Osteoblast (primary cell): ENCODE measurements at regions not wholly inside any gene's neighbourhood (a gene's known extent, or its start where the extent isn't known, plus 50 kb on each side); places are given as distances from the start of the nearest gene placed in this dataset.

Experiments
- DNase-seq: peaks from one replicate; pipeline ENCODE4 v3.0.0; 2011; ENCODE audit warnings: low spot score, mixed read lengths; ENCODE audit not compliant: insufficient read length; ENCODE audit errors: missing footprints
- H2AFZ ChIP-seq: 2 replicates; pipeline ENCODE4 v1.6.0; 2011; ENCODE audit warnings: mild to moderate bottlenecking, low read length
- H3K27ac ChIP-seq: 2 replicates; pipeline ENCODE4 v1.5.1; 2011; ENCODE audit warnings: mild to moderate bottlenecking, low read depth, low read length, moderate library complexity
- H3K27me3 ChIP-seq: 2 replicates; pipeline ENCODE4 v1.6.0; 2012; ENCODE audit warnings: mild to moderate bottlenecking, control low read depth, inconsistent platforms, low read length, moderate library complexity; ENCODE audit not compliant: insufficient read depth
- H3K36me3 ChIP-seq: 2 replicates; pipeline ENCODE4 v1.5.1; 2011; ENCODE audit warnings: mild to moderate bottlenecking, low read length, control low read depth, moderate library complexity; ENCODE audit not compliant: insufficient read depth
- H3K4me1 ChIP-seq: 2 replicates; pipeline ENCODE4 v1.5.1; 2011; ENCODE audit warnings: mild to moderate bottlenecking, low read length, control low read depth, moderate library complexity; ENCODE audit not compliant: insufficient read depth
- H3K4me2 ChIP-seq: 2 replicates; pipeline ENCODE4 v1.6.0; 2011; ENCODE audit warnings: mild to moderate bottlenecking, low read length; ENCODE audit not compliant: insufficient read depth
- H3K4me3 ChIP-seq: fragments of 200-600 bp; sonication (generic); 3 replicates; pipeline ENCODE4 v1.5.1; 2012; ENCODE audit warnings: mild to moderate bottlenecking, low read length, inconsistent platforms; ENCODE audit not compliant: insufficient read depth
- H3K79me2 ChIP-seq: 2 replicates; pipeline ENCODE4 v1.6.0; 2012; ENCODE audit warnings: mild to moderate bottlenecking, low read length, control low read depth, inconsistent platforms; ENCODE audit not compliant: insufficient read depth
- H3K9me3 ChIP-seq: 2 replicates; pipeline ENCODE4 v1.5.1; 2011; ENCODE audit warnings: low read depth, low read length, control low read depth
- H4K20me1 ChIP-seq: 2 replicates; pipeline ENCODE4 v1.6.0; 2012; ENCODE audit warnings: mild to moderate bottlenecking, low read length, control low read depth; ENCODE audit not compliant: insufficient read depth
- TF ChIP-seq, protein P1 (sequence below): IDR thresholded peaks from 2 replicates; pipeline ENCODE4 v1.5.1; 2011; ENCODE audit warnings: mild to moderate bottlenecking, low read depth, low read length, moderate library complexity; ENCODE audit errors: extremely low read depth

GRCh38 chr2:111640480-111640879 is 243.5 kb downstream of the ANAPC1 start:
- Histone ChIP-seq H3K27ac (no peak overlapping the region), H2AFZ (no peak overlapping the region), H4K20me1 (no peaks in the 10 kb centered on the region), H3K4me3 (no peak overlapping the region), H3K36me3 (no peaks in the 10 kb centered on the region), H3K79me2 (no peaks in the 10 kb centered on the region), H3K4me2 (no peak overlapping the region), H3K4me1 (no peaks in the 10 kb centered on the region), H3K27me3 (peaks cover 10% of the 10 kb centered on the region), H3K9me3 (no peaks in the 10 kb centered on the region)
- TF ChIP-seq, protein P1, sequence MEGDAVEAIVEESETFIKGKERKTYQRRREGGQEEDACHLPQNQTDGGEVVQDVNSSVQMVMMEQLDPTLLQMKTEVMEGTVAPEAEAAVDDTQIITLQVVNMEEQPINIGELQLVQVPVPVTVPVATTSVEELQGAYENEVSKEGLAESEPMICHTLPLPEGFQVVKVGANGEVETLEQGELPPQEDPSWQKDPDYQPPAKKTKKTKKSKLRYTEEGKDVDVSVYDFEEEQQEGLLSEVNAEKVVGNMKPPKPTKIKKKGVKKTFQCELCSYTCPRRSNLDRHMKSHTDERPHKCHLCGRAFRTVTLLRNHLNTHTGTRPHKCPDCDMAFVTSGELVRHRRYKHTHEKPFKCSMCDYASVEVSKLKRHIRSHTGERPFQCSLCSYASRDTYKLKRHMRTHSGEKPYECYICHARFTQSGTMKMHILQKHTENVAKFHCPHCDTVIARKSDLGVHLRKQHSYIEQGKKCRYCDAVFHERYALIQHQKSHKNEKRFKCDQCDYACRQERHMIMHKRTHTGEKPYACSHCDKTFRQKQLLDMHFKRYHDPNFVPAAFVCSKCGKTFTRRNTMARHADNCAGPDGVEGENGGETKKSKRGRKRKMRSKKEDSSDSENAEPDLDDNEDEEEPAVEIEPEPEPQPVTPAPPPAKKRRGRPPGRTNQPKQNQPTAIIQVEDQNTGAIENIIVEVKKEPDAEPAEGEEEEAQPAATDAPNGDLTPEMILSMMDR, result no peak
- no peak for DNase-seq

DNA sequence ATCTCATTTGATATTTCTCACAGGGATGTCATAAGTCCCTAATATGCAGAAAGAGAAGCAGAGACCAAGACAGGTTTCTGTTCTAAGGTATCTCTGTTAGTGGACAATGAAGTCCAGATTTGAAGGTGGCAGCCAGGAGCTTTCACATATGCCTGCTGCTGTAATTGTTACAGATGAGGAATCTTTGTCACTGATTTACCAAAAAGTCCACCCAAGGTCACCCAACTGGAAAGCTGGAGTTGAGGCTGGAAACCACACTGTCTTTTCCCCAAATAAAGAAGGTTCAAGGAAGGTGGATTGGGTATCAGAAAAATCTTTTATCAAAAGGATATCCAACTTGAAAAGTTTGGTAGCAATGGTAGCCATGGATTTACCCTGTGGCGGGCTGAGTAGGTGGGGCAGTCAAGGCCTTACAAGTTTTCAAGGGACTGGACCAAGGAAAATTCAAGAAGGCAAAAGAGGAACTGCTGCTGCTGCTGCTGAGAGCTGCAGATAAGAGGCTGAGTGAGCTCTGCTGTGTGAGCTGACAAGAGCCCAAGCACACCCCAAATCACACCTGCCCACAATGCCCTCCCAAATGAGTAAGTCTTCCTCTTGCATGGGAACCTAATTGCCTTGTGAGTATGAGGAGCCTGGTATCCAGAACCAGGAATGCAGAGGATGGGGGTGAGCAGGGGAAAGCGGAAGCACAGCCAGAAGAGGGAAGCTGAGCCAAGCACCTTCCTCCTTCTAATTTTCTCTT is 241.2 kb downstream of the ANAPC1 start:
- H3K9me3 ChIP-seq, result no peaks in the 10 kb centered on the region
- H3K4me2 ChIP-seq, result no peak overlapping the region
- peaks cover 10% of the 10 kb centered on the region for H3K27me3 ChIP-seq
- no peak overlapping the region for H2AFZ ChIP-seq
- no peak overlapping the region for H3K4me3 ChIP-seq
- H4K20me1 ChIP-seq, result no peaks in the 10 kb centered on the region
- H3K36me3 ChIP-seq, result no peaks in the 10 kb centered on the region
- no peak overlapping the region for H3K27ac ChIP-seq
- H3K79me2 ChIP-seq, result no peaks in the 10 kb centered on the region
- no peaks in the 10 kb centered on the region for H3K4me1 ChIP-seq
- DNase-seq, result no peak
- TF ChIP-seq, protein P1, result no peak

- H3K4me2 ChIP-seq, result no peak overlapping the region
- H3K4me3 ChIP-seq, result no peak overlapping the region
- no peaks in the 10 kb centered on the region for H3K9me3 ChIP-seq
- no peaks in the 10 kb centered on the region for H3K36me3 ChIP-seq
- TF ChIP-seq, protein P1, result no peak
- no peak overlapping the region for H2AFZ ChIP-seq
- H3K27me3 ChIP-seq, result peaks cover 10% of the 10 kb centered on the region
- no peaks in the 10 kb centered on the region for H4K20me1 ChIP-seq
- no peaks in the 10 kb centered on the region for H3K79me2 ChIP-seq
- no peak overlapping the region for H3K27ac ChIP-seq
- no peaks in the 10 kb centered on the region for H3K4me1 ChIP-seq
- DNase-seq, result no peak
These were observed 240.2 kb downstream of the ANAPC1 start for GRCh38 chr2:111643759-111644158.

DNA sequence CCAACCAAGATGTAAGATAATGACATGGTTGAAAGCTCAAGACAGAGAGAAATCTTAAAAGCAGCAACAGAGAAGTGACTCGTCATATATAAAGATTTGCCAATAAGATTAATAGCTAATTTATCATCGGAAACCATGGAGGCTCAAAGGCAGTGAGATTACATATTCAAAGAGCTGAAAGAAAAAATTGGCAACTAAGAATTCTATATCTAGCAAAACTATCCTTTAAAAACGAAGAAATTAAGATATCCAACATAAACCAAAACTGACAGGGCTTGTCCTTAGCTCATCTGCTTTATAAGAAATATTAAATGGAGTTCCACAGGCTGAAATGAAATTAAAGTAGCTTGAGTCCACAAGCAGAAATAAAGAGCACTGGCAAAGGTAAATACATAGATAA is 236.6 kb downstream of the ANAPC1 start:
- Histone ChIP-seq H2AFZ (no peak overlapping the region), H4K20me1 (no peaks in the 10 kb centered on the region), H3K4me3 (no peak overlapping the region), H3K9me3 (no peaks in the 10 kb centered on the region), H3K27ac (no peak overlapping the region), H3K4me1 (no peaks in the 10 kb centered on the region), H3K79me2 (no peaks in the 10 kb centered on the region), H3K27me3 (peaks cover 8% of the 10 kb centered on the region), H3K36me3 (no peaks in the 10 kb centered on the region), H3K4me2 (no peak overlapping the region)
- TF ChIP-seq, protein P1, result no peak
- DNase-seq, result no peak
